GM23248 (cell line): ENCODE measurements at regions not wholly inside any gene's neighbourhood (a gene's known extent, or its start where the extent isn't known, plus 50 kb on each side); places are given as distances from the start of the nearest gene placed in this dataset.

Source experiments
- DNase-seq: peaks from one replicate; pipeline ENCODE4 v3.0.0-alpha.2; 2015
- H2AFZ ChIP-seq: fragments of 200-600 bp; sonication (generic); 2 replicates; pipeline ENCODE4 v1.6.1; 2016; ENCODE audit warnings: antibody characterized with exemption
- H3F3A ChIP-seq: fragments of 200-600 bp; sonication (generic); 2 replicates; pipeline ENCODE4 v1.6.1; 2016; ENCODE audit warnings: mild to moderate bottlenecking, antibody characterized with exemption, mixed run types; ENCODE audit not compliant: insufficient read depth
- H3K27ac ChIP-seq: fragments of 200-600 bp; sonication (generic); 2 replicates; pipeline ENCODE4 v1.5.1; 2016; ENCODE audit warnings: mild to moderate bottlenecking
- H3K27me3 ChIP-seq: fragments of 200-600 bp; sonication (generic); replicated peaks from 2 replicates; pipeline ENCODE4 v1.6.1; 2016; ENCODE audit warnings: mild to moderate bottlenecking; ENCODE audit not compliant: insufficient read depth
- H3K36me3 ChIP-seq: fragments of 200-600 bp; sonication (generic); 2 replicates; pipeline ENCODE4 v1.6.1; 2016; ENCODE audit warnings: low read depth, mild to moderate bottlenecking
- H3K4me1 ChIP-seq: fragments of 200-600 bp; sonication (generic); 2 replicates; pipeline ENCODE4 v1.6.1; 2016; ENCODE audit warnings: mild to moderate bottlenecking; ENCODE audit not compliant: insufficient read depth
- H3K4me2 ChIP-seq: fragments of 200-600 bp; sonication (generic); one replicate; pipeline ENCODE4 v1.6.1; 2016; ENCODE audit warnings: mild to moderate bottlenecking; ENCODE audit not compliant: unreplicated experiment
- H3K4me3 ChIP-seq: fragments of 200-600 bp; sonication (generic); 2 replicates; pipeline ENCODE4 v1.5.1; 2016; ENCODE audit warnings: mild to moderate bottlenecking
- H3K79me2 ChIP-seq: fragments of 200-600 bp; sonication (generic); 2 replicates; pipeline ENCODE4 v1.6.1; 2016; ENCODE audit warnings: mild to moderate bottlenecking; ENCODE audit not compliant: insufficient read depth
- H3K9ac ChIP-seq: fragments of 200-600 bp; sonication (generic); 2 replicates; pipeline ENCODE4 v1.6.1; 2016; ENCODE audit warnings: mild to moderate bottlenecking
- H3K9me2 ChIP-seq: fragments of 200-600 bp; sonication (generic); 2 replicates; pipeline ENCODE4 v1.6.1; 2016; ENCODE audit warnings: mixed run types, mild to moderate bottlenecking, moderate library complexity; ENCODE audit not compliant: insufficient read depth
- H3K9me3 ChIP-seq: fragments of 200-600 bp; sonication (generic); one replicate; pipeline ENCODE4 v1.6.1; 2017; ENCODE audit warnings: low read depth
- H4K20me1 ChIP-seq: fragments of 200-600 bp; sonication (generic); 2 replicates; pipeline ENCODE4 v1.6.0; 2016; ENCODE audit not compliant: insufficient read depth
- EZH2 ChIP-seq: fragments of 200-600 bp; sonication (generic); IDR thresholded peaks from 2 replicates; pipeline ENCODE4 v1.6.1; 2018; ENCODE audit warnings: antibody characterized with exemption, mild to moderate bottlenecking; ENCODE audit not compliant: insufficient read depth, poor library complexity, severe bottlenecking
- EZH2phosphoT487 ChIP-seq: fragments of 200-600 bp; sonication (generic); IDR thresholded peaks from 2 replicates; pipeline ENCODE4 v1.6.1; 2018; ENCODE audit warnings: antibody characterized with exemption, moderate library complexity, mild to moderate bottlenecking, low read depth; ENCODE audit not compliant: insufficient read depth
- WGBS, 2 experiments: methylation state at CpG; one replicate each; pipeline ENCODE4 v1.1.6; 2015 to 2017; ENCODE audit warnings: low lambda C conversion rate in 2 of 2, low coverage in 1 of 2; ENCODE audit errors: missing lambda C conversion rate in 2 of 2; 5-methylcytosine and 5-hydroxymethylcytosine counted together
- in situ Hi-C: fragments of 300-500 bp; cut with MboI; formaldehyde crosslinking; loops from 2 replicates; pipeline ENCODE4 v1.15.0; 2020

DNA sequence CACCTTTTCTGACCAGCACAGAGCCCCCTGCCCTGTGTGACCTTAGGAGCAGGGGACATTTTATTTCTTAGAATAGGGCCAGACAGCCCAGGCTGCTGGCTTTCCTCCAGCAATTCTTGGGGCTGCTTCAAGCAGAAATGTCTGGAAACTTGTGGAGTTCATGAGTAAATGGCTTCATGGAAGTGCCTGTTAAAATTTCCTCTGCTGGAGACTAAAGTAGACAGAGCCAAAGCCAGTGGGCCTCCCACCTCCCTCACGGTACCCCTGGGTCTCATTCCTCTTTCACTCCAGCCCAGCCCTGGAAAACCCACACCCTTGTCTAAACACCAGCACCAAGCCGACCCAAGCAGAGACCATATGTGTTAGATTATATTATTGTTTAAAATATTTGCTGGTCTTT, 505.5 kb upstream of the ZMIZ1 start:
- no peak for TF ChIP-seq EZH2phosphoT487
- no peak for TF ChIP-seq EZH2
- H3K36me3 ChIP-seq, result no peaks in the 10 kb centered on the region
- no peaks in the 10 kb centered on the region for H3K79me2 ChIP-seq
- no peak overlapping the region for H3K4me2 ChIP-seq
- H2AFZ ChIP-seq, result no peak overlapping the region
- no peaks in the 10 kb centered on the region for H4K20me1 ChIP-seq
- no peak overlapping the region for H3K27ac ChIP-seq
- H3K9me2 ChIP-seq, result no peaks in the 10 kb centered on the region
- no peak overlapping the region for H3K4me3 ChIP-seq
- H3K27me3 ChIP-seq, result peaks cover 8% of the 10 kb centered on the region; the same call in 1 of the 2 replicates
- no peak overlapping the region for H3K9ac ChIP-seq
- in situ Hi-C loops, result no loop called here
- no peaks in the 10 kb centered on the region; the same call in 1 of the 2 replicates for H3K4me1 ChIP-seq
- WGBS, 2 experiments, result 86 to 87% methylated on average over 2 of the region's 2 CpGs
- no peaks in the 10 kb centered on the region for H3K9me3 ChIP-seq
- no peak for DNase-seq
- H3F3A ChIP-seq, result no peaks in the 10 kb centered on the region

DNA sequence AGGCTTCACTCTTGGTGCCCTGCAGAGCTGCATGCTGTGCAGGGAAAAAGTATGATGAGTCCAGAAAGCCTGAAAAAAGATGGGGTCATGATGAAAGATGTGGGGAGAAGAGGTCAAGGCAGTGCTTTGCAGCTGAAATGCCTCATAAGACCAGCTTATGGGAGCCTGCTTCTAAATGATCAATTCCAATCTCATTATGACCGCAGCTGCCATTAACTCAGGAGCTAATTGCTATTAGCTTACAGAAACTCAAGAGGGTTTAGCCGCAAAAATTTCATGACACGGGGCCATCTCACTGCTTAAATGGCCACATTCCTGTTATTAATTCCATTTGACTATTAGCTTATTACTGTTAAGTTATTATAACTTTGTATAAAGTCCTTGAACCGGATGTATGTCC, 502.9 kb upstream of the ZMIZ1 start:
- no peak overlapping the region for H2AFZ ChIP-seq
- H3K36me3 ChIP-seq, result no peaks in the 10 kb centered on the region
- TF ChIP-seq EZH2 (no peak), EZH2phosphoT487 (no peak)
- no peaks in the 10 kb centered on the region for H3K9me3 ChIP-seq
- no peak overlapping the region for H3K27ac ChIP-seq
- no peaks in the 10 kb centered on the region for H3K9me2 ChIP-seq
- no peak overlapping the region for H3K9ac ChIP-seq
- H3K27me3 ChIP-seq, result peaks cover 8% of the 10 kb centered on the region; the same call in 1 of the 2 replicates
- DNase-seq, result no peak
- no peaks in the 10 kb centered on the region; the same call in 1 of the 2 replicates for H3K4me1 ChIP-seq
- H3K4me3 ChIP-seq, result no peak overlapping the region
- no peaks in the 10 kb centered on the region for H3F3A ChIP-seq
- H3K79me2 ChIP-seq, result no peaks in the 10 kb centered on the region
- in situ Hi-C loops, result no loop called here
- H3K4me2 ChIP-seq, result no peak overlapping the region
- 23 to 35% methylated on average over 4 of the region's 4 CpGs for WGBS, 2 experiments
- H4K20me1 ChIP-seq, result no peaks in the 10 kb centered on the region

DNA sequence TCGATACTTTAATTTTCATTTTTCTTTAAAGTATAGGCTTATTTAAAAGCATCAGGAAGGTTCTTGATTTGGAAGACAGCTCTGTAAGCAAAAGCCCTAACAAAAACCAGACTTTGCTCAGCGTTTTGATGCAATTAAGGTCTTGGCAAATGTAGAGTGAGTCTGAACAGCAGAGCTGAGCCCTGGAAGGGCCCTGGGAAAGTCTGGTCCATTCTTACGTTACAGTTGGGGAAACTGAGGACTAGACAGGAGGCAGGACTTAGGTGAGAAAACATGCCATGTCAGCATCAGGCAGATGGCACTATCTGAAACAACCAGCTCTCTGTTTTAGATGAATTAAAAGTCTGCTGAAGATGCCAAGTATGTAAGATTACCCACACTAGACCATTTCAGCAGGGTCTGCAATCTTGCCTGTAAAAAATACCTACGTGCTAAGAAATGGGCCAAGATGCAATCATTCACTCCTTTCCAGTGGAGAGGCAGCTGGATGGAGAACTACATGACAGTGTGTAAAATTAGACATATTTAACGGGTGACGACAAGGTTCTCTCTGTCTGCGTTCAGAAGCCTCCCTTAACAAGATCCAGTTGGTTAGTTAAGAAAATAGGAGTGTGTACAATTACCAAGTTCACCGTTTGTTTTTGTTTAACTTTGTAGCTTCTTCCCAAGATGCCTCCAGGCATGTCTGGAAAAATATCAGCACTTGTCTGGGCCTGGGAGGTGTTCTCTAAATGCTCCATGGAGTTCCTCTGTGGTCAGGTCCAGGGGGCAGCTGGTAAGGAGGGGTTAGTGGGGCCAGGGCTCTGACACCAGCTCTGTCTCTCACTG, 502.3 kb upstream of the ZMIZ1 start:
- in situ Hi-C loops, result no loop called here
- no peak for TF ChIP-seq EZH2
- TF ChIP-seq EZH2phosphoT487, result no peak

DNA sequence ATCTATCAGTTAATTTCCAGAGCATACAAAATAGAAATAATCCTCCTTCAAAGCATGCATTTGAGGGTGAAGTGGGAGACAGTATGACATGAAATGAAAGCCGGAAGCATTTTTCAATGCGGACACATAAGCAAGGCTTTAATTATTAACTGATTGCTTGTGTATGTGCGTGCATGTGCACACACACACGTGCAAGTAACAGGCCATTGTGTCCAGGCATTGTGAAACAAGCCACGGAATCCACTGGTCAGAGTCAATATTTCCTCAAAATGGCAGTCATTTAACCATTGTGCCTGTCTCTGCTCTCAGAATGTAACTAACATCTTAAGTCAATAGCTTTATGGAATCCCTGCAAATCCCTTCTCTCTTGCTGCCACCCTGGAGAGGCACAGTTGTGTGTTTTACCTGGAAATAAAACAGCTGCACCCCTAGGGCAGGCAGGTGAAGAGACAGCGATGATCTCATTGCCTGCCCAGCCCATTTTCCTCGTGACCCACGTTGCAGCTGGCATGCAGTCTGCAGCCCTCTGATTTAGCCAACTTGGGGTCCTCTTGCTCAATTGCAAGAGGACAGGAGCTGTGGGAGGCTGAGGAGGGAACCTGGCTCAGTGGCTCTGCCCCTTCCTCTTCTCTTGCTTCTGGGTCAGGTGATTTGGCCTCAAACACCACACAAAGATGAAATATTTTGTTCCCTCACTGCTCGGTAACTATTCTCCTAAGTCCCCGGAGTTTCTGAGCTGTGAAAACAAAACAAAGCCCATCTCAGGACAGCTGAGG, 500.9 kb upstream of the ZMIZ1 start:
- no peak for TF ChIP-seq EZH2phosphoT487
- no peak for TF ChIP-seq EZH2
- Histone ChIP-seq H3K27ac (no peak overlapping the region), H3K4me2 (no peak overlapping the region), H3K9ac (no peak overlapping the region), H3K27me3 (peaks cover 8% of the 10 kb centered on the region; the same call in 1 of the 2 replicates), H4K20me1 (no peaks in the 10 kb centered on the region), H3K36me3 (no peaks in the 10 kb centered on the region), H3K9me3 (no peaks in the 10 kb centered on the region), H3K4me1 (no peaks in the 10 kb centered on the region), H3K4me3 (no peak overlapping the region), H3K79me2 (no peaks in the 10 kb centered on the region), H2AFZ (no peak overlapping the region), H3F3A (no peaks in the 10 kb centered on the region), H3K9me2 (no peaks in the 10 kb centered on the region)
- in situ Hi-C loops, result no loop called here
- no peak for DNase-seq
- 74 to 82% methylated on average over 10 of the region's 10 CpGs for whole genome bisulfite sequencing, 2 experiments

More for the DNA sequence above, 502.3 kb upstream of the ZMIZ1 start:
- H3K9ac ChIP-seq, result no peak overlapping the region
- no peaks in the 10 kb centered on the region for H4K20me1 ChIP-seq
- H3K4me2 ChIP-seq, result no peak overlapping the region
- peaks cover 8% of the 10 kb centered on the region; the same call in 1 of the 2 replicates for H3K27me3 ChIP-seq
- DNase-seq, result peak; percentile 30
- no peaks in the 10 kb centered on the region for H3K36me3 ChIP-seq
- WGBS, 2 experiments, result 4 to 8% methylated on average over 8 of the region's 8 CpGs
- H3K9me3 ChIP-seq, result no peaks in the 10 kb centered on the region
- no peaks in the 10 kb centered on the region for H3K9me2 ChIP-seq
- no peak overlapping the region for H3K4me3 ChIP-seq
- H3K27ac ChIP-seq, result no peak overlapping the region
- H2AFZ ChIP-seq, result no peak overlapping the region
- H3K79me2 ChIP-seq, result no peaks in the 10 kb centered on the region
- no peaks in the 10 kb centered on the region; the same call in 1 of the 2 replicates for H3K4me1 ChIP-seq
- no peaks in the 10 kb centered on the region for H3F3A ChIP-seq
